Osteoblast (primary cell): ENCODE measurements at regions not wholly inside any gene's neighbourhood (a gene's known extent, or its start where the extent isn't known, plus 50 kb on each side); places are given as distances from the start of the nearest gene placed in this dataset.

Source experiments
- DNase-seq: peaks from one replicate; pipeline ENCODE4 v3.0.0; 2011; ENCODE audit warnings: low spot score, mixed read lengths; ENCODE audit not compliant: insufficient read length; ENCODE audit errors: missing footprints
- H2AFZ ChIP-seq: 2 replicates; pipeline ENCODE4 v1.6.0; 2011; ENCODE audit warnings: mild to moderate bottlenecking, low read length
- H3K27ac ChIP-seq: 2 replicates; pipeline ENCODE4 v1.5.1; 2011; ENCODE audit warnings: mild to moderate bottlenecking, low read depth, low read length, moderate library complexity
- H3K27me3 ChIP-seq: 2 replicates; pipeline ENCODE4 v1.6.0; 2012; ENCODE audit warnings: mild to moderate bottlenecking, control low read depth, inconsistent platforms, low read length, moderate library complexity; ENCODE audit not compliant: insufficient read depth
- H3K36me3 ChIP-seq: 2 replicates; pipeline ENCODE4 v1.5.1; 2011; ENCODE audit warnings: mild to moderate bottlenecking, low read length, control low read depth, moderate library complexity; ENCODE audit not compliant: insufficient read depth
- H3K4me1 ChIP-seq: 2 replicates; pipeline ENCODE4 v1.5.1; 2011; ENCODE audit warnings: mild to moderate bottlenecking, low read length, control low read depth, moderate library complexity; ENCODE audit not compliant: insufficient read depth
- H3K4me2 ChIP-seq: 2 replicates; pipeline ENCODE4 v1.6.0; 2011; ENCODE audit warnings: mild to moderate bottlenecking, low read length; ENCODE audit not compliant: insufficient read depth
- H3K4me3 ChIP-seq: fragments of 200-600 bp; sonication (generic); 3 replicates; pipeline ENCODE4 v1.5.1; 2012; ENCODE audit warnings: mild to moderate bottlenecking, low read length, inconsistent platforms; ENCODE audit not compliant: insufficient read depth
- H3K79me2 ChIP-seq: 2 replicates; pipeline ENCODE4 v1.6.0; 2012; ENCODE audit warnings: mild to moderate bottlenecking, low read length, control low read depth, inconsistent platforms; ENCODE audit not compliant: insufficient read depth
- H3K9me3 ChIP-seq: 2 replicates; pipeline ENCODE4 v1.5.1; 2011; ENCODE audit warnings: low read depth, low read length, control low read depth
- H4K20me1 ChIP-seq: 2 replicates; pipeline ENCODE4 v1.6.0; 2012; ENCODE audit warnings: mild to moderate bottlenecking, low read length, control low read depth; ENCODE audit not compliant: insufficient read depth
- TF ChIP-seq, protein P1 (sequence below): IDR thresholded peaks from 2 replicates; pipeline ENCODE4 v1.5.1; 2011; ENCODE audit warnings: mild to moderate bottlenecking, low read depth, low read length, moderate library complexity; ENCODE audit errors: extremely low read depth

- Histone ChIP-seq H3K4me2 (no peak overlapping the region), H3K4me1 (no peaks in the 10 kb centered on the region), H3K36me3 (no peaks in the 10 kb centered on the region), H3K27ac (no peak overlapping the region), H3K27me3 (peaks cover 5% of the 10 kb centered on the region), H2AFZ (no peak overlapping the region), H3K79me2 (no peaks in the 10 kb centered on the region), H3K4me3 (no peak overlapping the region), H4K20me1 (no peaks in the 10 kb centered on the region), H3K9me3 (no peaks in the 10 kb centered on the region)
- no peak for DNase-seq
- TF ChIP-seq, protein P1, sequence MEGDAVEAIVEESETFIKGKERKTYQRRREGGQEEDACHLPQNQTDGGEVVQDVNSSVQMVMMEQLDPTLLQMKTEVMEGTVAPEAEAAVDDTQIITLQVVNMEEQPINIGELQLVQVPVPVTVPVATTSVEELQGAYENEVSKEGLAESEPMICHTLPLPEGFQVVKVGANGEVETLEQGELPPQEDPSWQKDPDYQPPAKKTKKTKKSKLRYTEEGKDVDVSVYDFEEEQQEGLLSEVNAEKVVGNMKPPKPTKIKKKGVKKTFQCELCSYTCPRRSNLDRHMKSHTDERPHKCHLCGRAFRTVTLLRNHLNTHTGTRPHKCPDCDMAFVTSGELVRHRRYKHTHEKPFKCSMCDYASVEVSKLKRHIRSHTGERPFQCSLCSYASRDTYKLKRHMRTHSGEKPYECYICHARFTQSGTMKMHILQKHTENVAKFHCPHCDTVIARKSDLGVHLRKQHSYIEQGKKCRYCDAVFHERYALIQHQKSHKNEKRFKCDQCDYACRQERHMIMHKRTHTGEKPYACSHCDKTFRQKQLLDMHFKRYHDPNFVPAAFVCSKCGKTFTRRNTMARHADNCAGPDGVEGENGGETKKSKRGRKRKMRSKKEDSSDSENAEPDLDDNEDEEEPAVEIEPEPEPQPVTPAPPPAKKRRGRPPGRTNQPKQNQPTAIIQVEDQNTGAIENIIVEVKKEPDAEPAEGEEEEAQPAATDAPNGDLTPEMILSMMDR: no peak
These were observed 70.0 kb upstream of the ELAC2 start for GRCh38 chr17:13087802-13088201.

GRCh38 chr17:13086142-13086769 lies 68.4 kb upstream of the ELAC2 start:
- no peak overlapping the region for H3K27ac ChIP-seq
- DNase-seq: no peak
- peaks cover 5% of the 10 kb centered on the region for H3K27me3 ChIP-seq
- H2AFZ ChIP-seq: no peak overlapping the region
- H3K79me2 ChIP-seq: no peaks in the 10 kb centered on the region
- H3K9me3 ChIP-seq: no peaks in the 10 kb centered on the region
- H3K36me3 ChIP-seq: no peaks in the 10 kb centered on the region
- no peaks in the 10 kb centered on the region for H4K20me1 ChIP-seq
- H3K4me1 ChIP-seq: no peaks in the 10 kb centered on the region
- H3K4me3 ChIP-seq: no peak overlapping the region
- H3K4me2 ChIP-seq: no peak overlapping the region
- TF ChIP-seq, protein P1: no peak

- DNase-seq: peak; percentile 38
- Histone ChIP-seq H2AFZ (no peak overlapping the region), H3K4me3 (no peak overlapping the region), H3K4me1 (no peaks in the 10 kb centered on the region), H3K79me2 (no peaks in the 10 kb centered on the region), H3K4me2 (no peak overlapping the region), H4K20me1 (no peaks in the 10 kb centered on the region), H3K27me3 (peaks cover 5% of the 10 kb centered on the region), H3K36me3 (no peaks in the 10 kb centered on the region), H3K9me3 (no peaks in the 10 kb centered on the region), H3K27ac (no peak overlapping the region)
- TF ChIP-seq, protein P1: no peak
These were observed 67.8 kb upstream of the ELAC2 start for GRCh38 chr17:13085578-13085977.

DNA sequence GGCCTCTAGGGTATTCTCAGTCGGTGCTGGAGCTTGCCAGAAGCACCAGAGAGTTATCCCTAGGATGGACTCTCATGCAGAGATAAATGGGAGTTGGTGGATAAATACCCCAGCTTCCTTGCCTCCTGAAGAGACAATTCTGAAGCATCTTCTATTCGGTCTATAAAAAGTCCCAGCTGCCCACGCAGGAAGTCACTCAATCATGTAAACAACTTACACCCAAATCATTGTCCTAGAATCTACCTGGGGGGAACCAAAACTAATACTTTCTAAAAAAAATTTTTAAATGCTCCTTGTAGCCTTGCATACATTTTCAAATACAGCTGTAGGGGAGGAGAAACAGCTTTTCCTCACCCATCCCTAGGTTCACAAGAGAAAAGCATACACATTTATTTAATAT lies 66.6 kb upstream of the ELAC2 start:
- Histone ChIP-seq H3K4me3 (no peak overlapping the region), H3K27ac (no peak overlapping the region)
- TF ChIP-seq, protein P1: no peak

More for the DNA sequence above, 66.6 kb upstream of the ELAC2 start:
- Histone ChIP-seq H4K20me1 (no peaks in the 10 kb centered on the region), H2AFZ (no peak overlapping the region), H3K27me3 (peaks cover 5% of the 10 kb centered on the region), H3K9me3 (no peaks in the 10 kb centered on the region), H3K4me2 (no peak overlapping the region), H3K79me2 (no peaks in the 10 kb centered on the region), H3K4me1 (no peaks in the 10 kb centered on the region), H3K36me3 (no peaks in the 10 kb centered on the region)
- no peak for DNase-seq
